Peyer's patch (tissue), 4 donors: ENCODE measurements at regions not wholly inside any gene's neighbourhood (a gene's known extent, or its start where the extent isn't known, plus 50 kb on each side); places are given as distances from the start of the nearest gene placed in this dataset.

Experiments
- DNase-seq, 3 donors: peaks; one replicate each; pipeline ENCODE4 v3.0.0-alpha.2; 2017 to 2019
- H3K27ac ChIP-seq, 4 donors: fragments of 200-600 bp; sonication (generic); one replicate each; pipeline ENCODE4 v1.5.1; 2016 to 2019
- H3K27me3 ChIP-seq, 2 donors: fragments of 200-600 bp; sonication (generic); one replicate each; pipeline ENCODE4 v1.5.1; 2019
- H3K36me3 ChIP-seq, 3 donors: fragments of 200-600 bp; sonication (generic); one replicate each; pipeline ENCODE4 v1.5.1; 2016 to 2019
- H3K4me1 ChIP-seq, 4 donors: fragments of 200-600 bp; sonication (generic); one replicate each; pipeline ENCODE4 v1.5.1; 2016 to 2019
- H3K4me3 ChIP-seq, 4 donors: fragments of 200-600 bp; sonication (generic); 1 replicate in 3 of 4; 2 replicates in 1 of 4; pipeline ENCODE4 v1.5.1; 2016 to 2019; ENCODE audit warnings: mild to moderate bottlenecking in 1 of 4
- H3K9me3 ChIP-seq, 4 donors: fragments of 200-600 bp; sonication (generic); one replicate each; pipeline ENCODE4 v1.5.1; 2016 to 2019; ENCODE audit warnings: mild to moderate bottlenecking in 1 of 4
- POLR2A ChIP-seq, 2 donors: fragments of 450-650 bp; IDR thresholded peaks; one replicate each; pipeline ENCODE4 v1.5.1; 2017; ENCODE audit warnings: antibody characterized with exemption in 2 of 2, mild to moderate bottlenecking in 2 of 2, moderate library complexity in 2 of 2
- TF ChIP-seq, protein P1 (sequence below), 6 experiments: fragments of 450-650 bp in 4 of 6; fragments of 200-600 bp in 2 of 6; sonication (generic) in 1 of 6; IDR thresholded peaks; one replicate each; pipeline ENCODE4 v1.5.1; 2017 to 2019; ENCODE audit warnings: antibody characterized with exemption in 6 of 6, mild to moderate bottlenecking in 3 of 6, moderate library complexity in 1 of 6

GRCh38 chr13:78759704-78760103, 100.7 kb upstream of the OBI1 start:
- Histone ChIP-seq H3K27ac (no peak overlapping the region), H3K9me3 (no peaks in the 10 kb centered on the region), H3K4me1 (no peaks in the 10 kb centered on the region), H3K27me3 (no peaks in the 10 kb centered on the region), H3K4me3 (no peak overlapping the region), H3K36me3 (no peaks in the 10 kb centered on the region)
- DNase-seq: no peak
- no peak for TF ChIP-seq POLR2A (IDR thresholded peaks at IDR 0.05)
- TF ChIP-seq, protein P1, sequence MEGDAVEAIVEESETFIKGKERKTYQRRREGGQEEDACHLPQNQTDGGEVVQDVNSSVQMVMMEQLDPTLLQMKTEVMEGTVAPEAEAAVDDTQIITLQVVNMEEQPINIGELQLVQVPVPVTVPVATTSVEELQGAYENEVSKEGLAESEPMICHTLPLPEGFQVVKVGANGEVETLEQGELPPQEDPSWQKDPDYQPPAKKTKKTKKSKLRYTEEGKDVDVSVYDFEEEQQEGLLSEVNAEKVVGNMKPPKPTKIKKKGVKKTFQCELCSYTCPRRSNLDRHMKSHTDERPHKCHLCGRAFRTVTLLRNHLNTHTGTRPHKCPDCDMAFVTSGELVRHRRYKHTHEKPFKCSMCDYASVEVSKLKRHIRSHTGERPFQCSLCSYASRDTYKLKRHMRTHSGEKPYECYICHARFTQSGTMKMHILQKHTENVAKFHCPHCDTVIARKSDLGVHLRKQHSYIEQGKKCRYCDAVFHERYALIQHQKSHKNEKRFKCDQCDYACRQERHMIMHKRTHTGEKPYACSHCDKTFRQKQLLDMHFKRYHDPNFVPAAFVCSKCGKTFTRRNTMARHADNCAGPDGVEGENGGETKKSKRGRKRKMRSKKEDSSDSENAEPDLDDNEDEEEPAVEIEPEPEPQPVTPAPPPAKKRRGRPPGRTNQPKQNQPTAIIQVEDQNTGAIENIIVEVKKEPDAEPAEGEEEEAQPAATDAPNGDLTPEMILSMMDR (IDR thresholded peaks at IDR 0.05): no peak

GRCh38 chr13:78758549-78758948, 99.6 kb upstream of the OBI1 start:
- TF ChIP-seq POLR2A (IDR thresholded peaks at IDR 0.05): no peak
- TF ChIP-seq, protein P1 (IDR thresholded peaks at IDR 0.05): no peak
- H3K9me3 ChIP-seq: no peaks in the 10 kb centered on the region
- no peak overlapping the region for H3K27ac ChIP-seq
- H3K27me3 ChIP-seq: no peaks in the 10 kb centered on the region
- no peak for DNase-seq
- H3K36me3 ChIP-seq: no peaks in the 10 kb centered on the region
- no peak overlapping the region for H3K4me3 ChIP-seq
- H3K4me1 ChIP-seq: no peaks in the 10 kb centered on the region

DNA sequence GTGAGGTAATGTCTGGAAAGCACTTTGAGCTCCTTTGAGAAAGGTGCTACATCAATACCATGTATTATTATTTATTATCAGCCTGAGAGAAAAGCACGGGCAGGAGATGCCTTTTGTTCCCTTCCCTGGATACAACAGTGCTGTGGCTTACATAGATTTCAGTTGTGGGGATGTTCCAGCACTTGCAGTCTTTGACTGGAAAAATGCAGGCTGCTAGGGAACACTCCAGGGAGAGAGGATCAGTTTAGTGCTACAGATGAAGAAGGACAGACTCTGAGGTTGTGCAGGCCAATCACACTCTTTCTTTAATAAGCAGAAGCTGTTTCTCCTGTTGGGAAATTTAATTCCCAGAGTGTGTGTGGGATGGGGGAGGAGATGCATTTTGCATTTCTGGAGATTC, 94.5 kb upstream of the OBI1 start:
- Histone ChIP-seq H3K9me3 (no peaks in the 10 kb centered on the region), H3K36me3 (no peaks in the 10 kb centered on the region), H3K4me1 (no peaks in the 10 kb centered on the region), H3K4me3 (no peak overlapping the region), H3K27ac (no peak overlapping the region), H3K27me3 (no peaks in the 10 kb centered on the region)
- TF ChIP-seq, protein P1 (IDR thresholded peaks at IDR 0.05): no peak
- no peak for TF ChIP-seq POLR2A (IDR thresholded peaks at IDR 0.05)
- DNase-seq: no peak

GRCh38 chr13:78750735-78751134, 91.8 kb upstream of the OBI1 start:
- TF ChIP-seq POLR2A (IDR thresholded peaks at IDR 0.05): no peak
- TF ChIP-seq, protein P1 (IDR thresholded peaks at IDR 0.05): no peak
- Histone ChIP-seq H3K4me3 (no peak overlapping the region), H3K27ac (no peak overlapping the region)

DNA sequence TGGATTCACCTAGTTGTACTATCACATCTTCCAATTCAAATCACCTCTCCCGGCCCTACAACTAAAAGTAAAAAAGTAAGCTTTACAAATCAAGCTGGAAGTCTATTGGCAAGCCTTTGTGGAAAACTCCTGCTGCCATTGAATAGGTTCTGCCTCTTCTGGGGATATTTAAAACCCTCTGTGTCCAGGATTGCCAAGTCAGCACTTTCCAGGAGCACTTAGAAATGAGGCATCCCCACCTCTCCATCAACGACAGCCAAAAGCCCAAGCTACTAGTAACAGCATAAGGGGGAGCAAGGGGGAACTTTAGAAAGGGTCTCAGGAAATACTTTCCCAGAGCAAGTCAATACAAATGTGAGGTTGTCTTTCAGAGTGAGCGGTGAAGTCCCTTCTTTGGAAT, 85.0 kb upstream of the OBI1 start:
- Histone ChIP-seq H3K36me3 (no peaks in the 10 kb centered on the region), H3K4me1 (no peaks in the 10 kb centered on the region), H3K9me3 (no peaks in the 10 kb centered on the region), H3K27me3 (no peaks in the 10 kb centered on the region), H3K4me3 (no peak overlapping the region), H3K27ac (no peak overlapping the region)
- TF ChIP-seq POLR2A (IDR thresholded peaks at IDR 0.05): no peak
- TF ChIP-seq, protein P1 (IDR thresholded peaks at IDR 0.05): no peak
- no peak for DNase-seq

More at GRCh38 chr13:78750735-78751134, 91.8 kb upstream of the OBI1 start:
- DNase-seq: no peak
- no peaks in the 10 kb centered on the region for H3K4me1 ChIP-seq
- no peaks in the 10 kb centered on the region for H3K27me3 ChIP-seq
- no peaks in the 10 kb centered on the region for H3K36me3 ChIP-seq
- H3K9me3 ChIP-seq: no peaks in the 10 kb centered on the region

DNA sequence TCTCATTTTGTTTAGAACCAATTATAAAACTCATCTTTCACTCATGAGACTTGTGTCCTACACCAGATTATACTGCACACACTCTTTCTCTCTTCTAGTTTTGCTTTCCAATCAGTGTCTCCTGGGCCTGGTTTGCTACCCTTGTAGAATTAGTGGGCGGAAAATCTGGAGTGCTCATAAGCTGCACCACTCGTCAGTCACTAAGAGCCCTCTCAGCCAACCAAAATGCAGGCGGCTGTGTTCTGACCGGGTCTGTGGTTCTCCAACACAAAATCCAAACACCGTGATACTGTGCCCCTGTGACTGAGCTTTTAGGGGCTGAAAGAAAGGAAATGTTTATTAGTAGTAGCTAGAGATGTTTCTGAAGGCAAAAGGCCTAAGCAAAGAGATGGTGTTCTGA, 83.7 kb upstream of the OBI1 start:
- no peaks in the 10 kb centered on the region for H3K4me1 ChIP-seq
- H3K27ac ChIP-seq: no peak overlapping the region

More for the DNA sequence above, 83.7 kb upstream of the OBI1 start:
- H3K36me3 ChIP-seq: no peaks in the 10 kb centered on the region
- no peak overlapping the region for H3K4me3 ChIP-seq
- no peak for DNase-seq
- H3K27me3 ChIP-seq: no peaks in the 10 kb centered on the region
- H3K9me3 ChIP-seq: no peaks in the 10 kb centered on the region
- TF ChIP-seq POLR2A (IDR thresholded peaks at IDR 0.05): no peak
